A204.1 (cell line): ENCODE measurements at regions not wholly inside any gene's neighbourhood (a gene's known extent, or its start where the extent isn't known, plus 50 kb on each side); places are given as distances from the start of the nearest gene placed in this dataset.

Source experiments
- FAIRE-seq: peaks from 2 replicates; lab custom pipeline; 2012; peaks lifted over from hg19 to GRCh38; lab: Jason Lieb, UNC

DNA sequence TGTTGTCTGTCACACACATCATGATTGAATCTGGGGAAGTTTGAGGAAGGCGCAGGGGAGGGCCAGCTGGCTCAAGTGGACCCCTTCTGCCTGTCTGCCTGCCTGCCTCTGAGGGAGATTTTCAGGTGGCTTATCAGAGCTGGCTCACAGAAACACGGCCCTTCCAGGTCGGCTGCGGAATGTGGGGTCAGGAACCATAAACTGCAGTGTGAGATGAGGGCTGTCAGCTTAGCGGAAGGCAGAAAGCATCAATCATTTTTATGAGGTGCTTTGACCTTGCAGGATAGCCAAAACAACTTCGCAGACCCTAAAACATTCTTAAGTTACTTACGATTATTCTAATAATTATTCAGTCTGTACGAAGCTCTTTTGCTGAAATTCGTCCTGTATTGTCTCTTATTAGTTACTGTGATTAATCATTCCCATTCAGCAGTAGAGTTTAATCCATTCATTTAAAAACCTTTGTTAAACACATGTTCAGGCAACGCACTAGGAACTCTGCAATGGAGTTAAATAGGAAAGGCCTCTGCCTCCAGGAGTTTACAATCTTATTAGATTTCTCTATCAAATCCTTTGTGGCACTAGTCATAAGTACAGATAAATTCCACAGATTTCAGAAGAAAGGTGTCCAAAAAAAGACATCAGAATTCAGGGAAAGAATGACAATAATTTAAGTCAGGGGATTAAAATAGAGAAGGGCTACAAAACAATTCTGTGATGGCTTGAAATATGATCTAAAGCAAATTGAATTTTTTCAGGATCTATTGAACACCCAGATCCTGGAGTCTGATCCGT is 371.6 kb downstream of the HRH4 start:
- no peak for FAIRE-seq

DNA sequence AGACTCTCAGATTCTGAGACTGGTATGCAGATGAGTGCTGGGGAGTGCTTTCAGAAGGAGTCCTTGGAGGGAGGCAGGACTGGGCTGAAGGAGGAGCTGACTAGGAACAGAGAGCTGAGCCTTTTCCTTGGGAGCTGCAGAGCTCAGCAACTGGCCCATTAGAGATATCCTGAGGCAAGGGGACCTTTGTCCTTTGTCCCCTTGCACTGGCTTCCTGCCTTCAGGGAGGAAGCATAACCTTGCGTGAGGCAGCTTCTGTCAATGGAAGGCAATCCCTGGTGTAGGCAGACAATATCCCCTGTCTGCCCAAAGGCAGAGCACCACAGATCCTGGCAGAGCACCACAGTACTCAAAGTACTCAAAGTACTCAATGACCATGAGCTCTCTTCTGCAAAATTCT is 375.3 kb downstream of the HRH4 start:
- no peak for FAIRE-seq

- FAIRE-seq: no peak
Observed at GRCh38 chr18:24837066-24837465, 376.6 kb downstream of the HRH4 start.

GRCh38 chr18:24840051-24840450 is 379.6 kb downstream of the HRH4 start:
- FAIRE-seq: no peak

DNA sequence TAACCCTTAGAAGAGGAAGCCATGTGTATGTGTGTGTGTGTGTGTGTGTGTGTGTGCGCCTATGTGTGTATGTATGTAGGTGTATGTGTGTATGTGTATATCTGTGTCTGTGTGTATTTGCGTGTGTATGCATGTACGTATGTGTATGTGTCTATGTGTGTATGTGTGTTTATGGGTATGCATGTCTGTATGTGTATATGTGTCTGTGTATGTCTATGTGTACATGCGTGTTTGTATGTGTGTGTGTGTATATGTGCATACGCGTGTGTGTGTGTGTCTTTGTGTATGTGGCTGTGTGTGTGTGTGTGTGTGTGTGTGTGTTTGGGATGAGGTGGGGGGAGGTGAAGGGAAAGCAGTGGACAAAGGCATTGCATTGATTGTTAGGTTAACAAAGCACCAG is 380.2 kb downstream of the HRH4 start:
- no peak for FAIRE-seq

- FAIRE-seq: no peak
Observed at GRCh38 chr18:24841536-24841935, 381.1 kb downstream of the HRH4 start.

DNA sequence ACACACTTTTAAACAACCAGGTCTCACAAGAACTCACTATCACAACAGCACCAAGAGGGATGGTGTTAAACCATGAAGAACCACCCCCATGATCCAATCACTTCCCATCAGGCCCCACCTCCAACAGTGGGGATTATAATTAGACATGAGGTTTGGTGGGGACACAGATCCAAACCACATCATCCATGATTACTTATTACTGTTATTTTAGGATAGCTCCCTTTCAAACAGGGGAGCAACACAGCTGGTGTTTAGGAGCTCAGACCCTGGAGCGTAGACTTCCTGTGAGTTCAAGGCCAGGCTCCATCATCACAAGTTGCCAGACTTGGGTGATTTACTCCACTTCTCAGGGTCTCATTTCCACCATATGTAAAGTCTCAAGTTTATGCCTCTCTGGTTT is 382.7 kb downstream of the HRH4 start:
- FAIRE-seq: no peak

DNA sequence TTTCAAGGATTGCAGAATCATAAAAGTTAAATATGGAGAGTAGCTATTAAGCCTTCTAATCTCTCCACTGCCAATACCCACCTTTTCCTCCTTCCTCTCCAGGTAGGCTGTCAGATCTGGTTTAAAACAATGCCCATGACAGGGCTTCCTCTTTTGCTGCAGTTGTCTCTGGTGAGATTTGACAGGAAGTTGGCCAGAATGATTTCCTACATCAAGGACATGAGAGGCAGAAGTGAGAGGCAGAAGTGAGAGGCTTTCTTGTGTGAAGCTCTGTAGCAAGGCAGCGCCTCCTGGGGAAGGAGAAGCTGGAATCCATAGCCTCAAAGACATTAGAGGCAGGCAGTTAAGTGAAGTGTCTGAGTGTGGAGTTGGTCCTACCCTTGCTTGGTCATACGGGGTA is 385.7 kb downstream of the HRH4 start:
- no peak for FAIRE-seq

- FAIRE-seq: no peak
Observed at GRCh38 chr18:24850532-24850931, 390.1 kb downstream of the HRH4 start.

DNA sequence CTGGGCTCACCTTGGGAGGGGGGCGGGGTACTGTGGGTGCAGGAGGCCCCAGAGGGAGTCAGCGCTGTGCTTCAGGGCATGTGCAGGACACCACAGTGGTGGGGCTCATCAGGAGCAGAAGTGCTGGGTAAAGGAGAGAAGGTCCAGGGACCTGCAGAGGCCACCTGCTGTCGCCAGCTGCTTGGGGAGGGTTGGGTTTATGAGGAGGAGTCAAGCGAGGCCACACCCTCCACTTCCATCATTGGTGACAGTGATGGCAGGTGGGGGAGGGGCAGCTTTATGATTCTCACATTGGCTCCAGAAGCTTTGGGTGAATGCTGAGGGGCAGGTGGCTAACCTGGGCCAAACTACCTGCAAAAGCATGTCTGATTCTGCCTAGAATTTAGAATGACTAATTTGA is 392.6 kb downstream of the HRH4 start:
- FAIRE-seq: no peak

DNA sequence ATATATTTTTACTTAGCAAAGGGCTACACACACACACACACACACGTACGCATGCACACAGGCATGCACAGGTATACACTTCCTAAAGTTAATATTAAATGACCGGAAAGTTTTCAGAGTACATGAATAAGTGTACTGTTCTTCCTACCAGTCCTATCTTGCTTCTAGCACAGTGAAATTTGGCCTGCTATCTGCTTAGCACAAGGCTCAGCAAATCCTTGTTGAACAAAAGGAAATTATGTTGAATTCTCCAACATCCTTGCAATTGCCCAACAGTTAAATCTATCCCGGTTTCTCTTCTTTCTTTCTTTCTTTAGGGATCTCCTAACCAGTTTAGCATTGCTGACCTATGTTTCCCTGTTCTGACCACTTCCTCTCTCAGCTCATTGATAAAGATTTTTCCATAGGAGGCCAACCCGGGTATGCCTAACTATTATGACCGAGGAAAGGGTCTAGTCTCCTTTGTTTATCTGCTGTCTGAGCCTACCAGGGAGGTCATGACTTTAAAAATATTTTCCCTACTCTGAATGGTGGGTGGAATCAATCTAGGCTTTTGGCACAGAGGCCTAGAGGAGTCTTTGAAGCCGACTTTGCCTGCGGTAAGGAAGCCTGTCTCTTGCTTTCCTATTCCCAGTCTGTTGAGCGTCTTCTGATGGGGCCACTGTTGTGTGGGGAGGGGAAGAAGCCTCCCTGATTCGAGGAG is 400.7 kb downstream of the HRH4 start:
- no peak for FAIRE-seq

- FAIRE-seq: no peak
Observed at GRCh38 chr18:24862201-24862816, 401.9 kb downstream of the HRH4 start.

- FAIRE-seq: no peak
Observed at GRCh38 chr18:24868311-24868710, 407.9 kb downstream of the HRH4 start.

DNA sequence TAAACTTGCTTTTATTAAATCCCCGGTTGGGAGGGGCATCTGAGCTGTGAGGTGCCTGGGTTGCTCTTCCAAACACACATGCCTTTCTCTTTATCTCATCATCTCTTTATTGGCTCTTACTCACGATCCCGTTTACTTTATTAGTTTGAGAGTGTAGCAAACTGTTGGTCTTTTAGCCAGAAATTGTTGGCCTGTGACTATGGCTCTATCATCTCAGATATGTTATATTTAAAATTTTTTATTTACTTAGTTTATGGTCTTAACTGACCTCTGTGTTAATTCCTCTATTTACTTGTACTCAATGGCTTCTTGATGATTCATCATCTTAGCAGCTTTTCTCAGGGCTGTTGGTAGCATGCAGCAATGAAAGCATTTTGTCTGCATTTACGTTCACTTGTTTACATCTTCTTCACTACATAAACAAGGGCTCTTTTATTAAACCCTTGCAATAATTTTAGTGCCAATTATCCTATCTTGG is 408.4 kb downstream of the HRH4 start:
- no peak for FAIRE-seq

DNA sequence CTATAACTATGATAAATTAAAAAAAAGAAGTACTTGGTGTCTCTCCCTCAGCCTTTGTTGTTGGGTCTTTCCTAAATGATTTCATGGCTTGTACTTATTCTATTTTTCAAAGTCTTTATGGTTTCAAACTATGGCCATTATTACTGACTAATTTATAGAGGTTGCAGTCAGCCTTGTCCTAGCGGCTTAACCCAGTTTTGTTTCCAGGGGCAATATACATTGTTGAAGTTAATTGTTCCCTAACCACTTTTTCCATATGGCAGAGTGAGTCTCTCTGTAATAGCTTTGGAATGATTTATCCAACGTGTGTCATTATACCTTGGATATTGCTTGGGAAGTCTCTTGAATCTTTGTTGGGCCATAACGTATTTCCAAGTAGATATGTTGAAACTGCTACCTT is 408.8 kb downstream of the HRH4 start:
- no peak for FAIRE-seq

DNA sequence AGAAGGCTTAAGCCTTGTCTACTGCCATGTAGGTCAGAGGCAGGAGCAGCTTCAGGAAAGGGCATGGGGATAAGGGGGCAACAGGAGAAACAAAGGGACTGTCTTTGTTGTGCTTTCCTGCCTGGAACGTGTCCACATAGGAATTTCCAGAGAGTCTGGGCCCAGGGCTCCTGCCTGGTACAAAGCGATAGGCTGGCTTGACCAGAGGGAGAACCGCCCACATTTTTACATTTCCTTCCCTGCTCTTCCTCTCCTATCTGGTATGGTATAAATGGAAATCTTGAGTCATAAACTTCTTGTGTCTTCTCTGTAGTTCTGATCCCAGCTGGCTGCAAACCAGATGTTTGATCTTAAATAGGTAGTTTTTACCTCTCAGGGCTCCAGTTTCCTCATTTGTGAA is 414.8 kb downstream of the HRH4 start:
- no peak for FAIRE-seq

- no peak for FAIRE-seq
Observed at GRCh38 chr18:24875777-24876176, 415.3 kb downstream of the HRH4 start.

DNA sequence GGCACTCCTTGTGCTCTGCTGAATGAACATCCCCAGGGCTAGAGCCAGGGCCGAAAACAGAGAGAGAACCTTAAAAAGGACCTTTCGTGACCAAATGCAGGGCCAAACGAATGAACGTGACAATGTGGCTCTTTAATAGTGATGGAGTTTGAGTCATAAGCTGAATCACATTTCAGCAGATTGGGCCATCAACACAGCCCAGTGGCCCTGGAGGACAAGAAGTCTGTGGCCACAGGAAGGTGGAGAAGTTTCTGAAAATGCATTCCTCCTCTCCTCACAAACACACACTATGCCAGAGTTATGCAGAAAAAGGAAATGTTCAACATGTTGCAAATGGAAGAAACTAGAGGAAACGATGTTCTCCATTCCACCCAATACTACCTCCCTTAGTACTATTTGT is 415.8 kb downstream of the HRH4 start:
- no peak for FAIRE-seq

- no peak for FAIRE-seq
Observed at GRCh38 chr18:24877066-24877465, 416.6 kb downstream of the HRH4 start.

GRCh38 chr18:24877546-24877945 is 417.1 kb downstream of the HRH4 start:
- no peak for FAIRE-seq

GRCh38 chr18:24878289-24878688 is 417.9 kb downstream of the HRH4 start:
- FAIRE-seq: peak; percentile 97

- no peak for FAIRE-seq
Observed at GRCh38 chr18:24885276-24885675, 424.8 kb downstream of the HRH4 start.

DNA sequence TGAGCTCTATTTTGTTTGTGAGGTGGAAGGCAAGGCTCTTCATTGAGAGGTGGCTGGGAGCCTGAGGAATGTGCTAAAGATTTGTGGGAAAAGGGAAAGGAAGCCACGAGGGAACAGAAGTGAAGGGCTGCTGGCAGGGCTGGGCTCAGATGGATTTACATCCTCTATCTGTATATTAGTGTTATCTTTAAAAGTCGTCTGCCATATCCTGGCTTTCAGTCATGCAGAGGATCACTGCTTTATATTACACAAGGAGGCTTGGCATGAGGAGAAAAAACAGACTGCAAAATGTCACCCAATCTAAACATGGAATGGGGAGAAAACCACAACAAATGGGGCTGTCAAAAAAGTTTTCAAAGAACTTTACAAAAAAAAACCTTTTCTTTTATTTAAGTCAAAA is 434.4 kb downstream of the HRH4 start:
- no peak for FAIRE-seq
